ENCODE measurements at regions not wholly inside any gene's neighbourhood (a gene's known extent, or its start where the extent isn't known, plus 50 kb on each side); places are given as distances from the start of the nearest gene placed in this dataset.

DNA sequence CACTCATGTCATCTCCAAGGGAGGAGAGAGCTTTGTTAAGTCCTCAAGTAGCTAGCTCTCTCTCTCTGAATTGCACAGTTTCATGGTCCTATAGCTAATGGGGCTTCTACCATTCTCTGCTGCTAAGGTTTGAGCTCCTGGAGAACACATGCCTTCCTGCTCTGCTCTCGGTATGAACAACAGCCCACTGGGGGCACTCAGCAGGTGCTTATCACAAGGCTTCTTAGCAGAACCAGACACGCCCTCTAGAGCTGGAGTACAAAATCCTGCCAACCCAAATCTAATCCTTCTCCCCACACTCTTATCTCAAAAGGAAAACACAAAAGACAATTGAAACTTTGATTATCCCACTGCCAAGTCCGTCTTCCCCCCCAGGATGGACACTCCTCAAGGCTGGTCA lies 176.5 kb downstream of the HS3ST1 start:
- POLR2A ChIA-PET: no interaction called here
- Histone ChIP-seq H3K9ac (no peak overlapping the region), H3K27ac (ENCODE audit: low read depth in 2 of 2, low read length in 1 of 2) (no peak overlapping the region), H3K36me3 (replicated peaks in 1 of 2; ENCODE audit: control insufficient read depth in 1 of 2, insufficient read depth in 2 of 2, low read length in 1 of 2) (no peaks in the 10 kb centered on the region), H3K27me3 (ENCODE audit: insufficient read depth) (no peaks in the 10 kb centered on the region), H3K4me1 (ENCODE audit: control insufficient read depth in 1 of 2, insufficient read depth in 2 of 2, low read depth in 1 of 2, low read length in 1 of 2) (no peaks in the 10 kb centered on the region), H3K4me3 (ENCODE audit: low read depth in 2 of 2, low read length in 1 of 2) (no peak overlapping the region), H3K79me2 (ENCODE audit: insufficient read depth) (no peaks in the 10 kb centered on the region), H2AFZ (ENCODE audit: low read depth) (no peak overlapping the region), H3K9me3 (no peaks in the 10 kb centered on the region), H3K9me2 (no peaks in the 10 kb centered on the region), H3K4me2 (no peak overlapping the region), H3F3A (replicated peaks; ENCODE audit: insufficient read depth) (no peaks in the 10 kb centered on the region), H4K20me1 (ENCODE audit: insufficient read depth) (no peaks in the 10 kb centered on the region)
- TF ChIP-seq GABPA (IDR thresholded peaks at IDR 0.05; ENCODE audit: low read depth): no peak
- TF ChIP-seq FOXM1 (IDR thresholded peaks at IDR 0.05; ENCODE audit: low read depth): no peak
- TF ChIP-seq RAD21 (IDR thresholded peaks at IDR 0.05; ENCODE audit: low read length): no peak
- TF ChIP-seq NRF1 (IDR thresholded peaks at IDR 0.05; ENCODE audit: low read depth, low read length): no peak
- no peak for TF ChIP-seq MEF2A (IDR thresholded peaks at IDR 0.05; ENCODE audit: borderline replicate concordance, low read depth)
- TF ChIP-seq EP300 (IDR thresholded peaks at IDR 0.05; ENCODE audit: borderline replicate concordance in 1 of 2, low read depth in 1 of 2, low read length in 1 of 2): no peak
- TF ChIP-seq, protein P1, sequence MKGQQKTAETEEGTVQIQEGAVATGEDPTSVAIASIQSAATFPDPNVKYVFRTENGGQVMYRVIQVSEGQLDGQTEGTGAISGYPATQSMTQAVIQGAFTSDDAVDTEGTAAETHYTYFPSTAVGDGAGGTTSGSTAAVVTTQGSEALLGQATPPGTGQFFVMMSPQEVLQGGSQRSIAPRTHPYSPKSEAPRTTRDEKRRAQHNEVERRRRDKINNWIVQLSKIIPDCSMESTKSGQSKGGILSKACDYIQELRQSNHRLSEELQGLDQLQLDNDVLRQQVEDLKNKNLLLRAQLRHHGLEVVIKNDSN (IDR thresholded peaks at IDR 0.05; ENCODE audit: borderline replicate concordance, low read depth): no peak
- no peak for TF ChIP-seq NFIC (IDR thresholded peaks at IDR 0.05; ENCODE audit: borderline replicate concordance)
- no peak for TF ChIP-seq MXI1 (IDR thresholded peaks at IDR 0.05; ENCODE audit: low read depth, low read length)
- TF ChIP-seq, protein P2, sequence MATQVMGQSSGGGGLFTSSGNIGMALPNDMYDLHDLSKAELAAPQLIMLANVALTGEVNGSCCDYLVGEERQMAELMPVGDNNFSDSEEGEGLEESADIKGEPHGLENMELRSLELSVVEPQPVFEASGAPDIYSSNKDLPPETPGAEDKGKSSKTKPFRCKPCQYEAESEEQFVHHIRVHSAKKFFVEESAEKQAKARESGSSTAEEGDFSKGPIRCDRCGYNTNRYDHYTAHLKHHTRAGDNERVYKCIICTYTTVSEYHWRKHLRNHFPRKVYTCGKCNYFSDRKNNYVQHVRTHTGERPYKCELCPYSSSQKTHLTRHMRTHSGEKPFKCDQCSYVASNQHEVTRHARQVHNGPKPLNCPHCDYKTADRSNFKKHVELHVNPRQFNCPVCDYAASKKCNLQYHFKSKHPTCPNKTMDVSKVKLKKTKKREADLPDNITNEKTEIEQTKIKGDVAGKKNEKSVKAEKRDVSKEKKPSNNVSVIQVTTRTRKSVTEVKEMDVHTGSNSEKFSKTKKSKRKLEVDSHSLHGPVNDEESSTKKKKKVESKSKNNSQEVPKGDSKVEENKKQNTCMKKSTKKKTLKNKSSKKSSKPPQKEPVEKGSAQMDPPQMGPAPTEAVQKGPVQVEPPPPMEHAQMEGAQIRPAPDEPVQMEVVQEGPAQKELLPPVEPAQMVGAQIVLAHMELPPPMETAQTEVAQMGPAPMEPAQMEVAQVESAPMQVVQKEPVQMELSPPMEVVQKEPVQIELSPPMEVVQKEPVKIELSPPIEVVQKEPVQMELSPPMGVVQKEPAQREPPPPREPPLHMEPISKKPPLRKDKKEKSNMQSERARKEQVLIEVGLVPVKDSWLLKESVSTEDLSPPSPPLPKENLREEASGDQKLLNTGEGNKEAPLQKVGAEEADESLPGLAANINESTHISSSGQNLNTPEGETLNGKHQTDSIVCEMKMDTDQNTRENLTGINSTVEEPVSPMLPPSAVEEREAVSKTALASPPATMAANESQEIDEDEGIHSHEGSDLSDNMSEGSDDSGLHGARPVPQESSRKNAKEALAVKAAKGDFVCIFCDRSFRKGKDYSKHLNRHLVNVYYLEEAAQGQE (IDR thresholded peaks at IDR 0.05; ENCODE audit: low read depth, low read length): no peak
- TF ChIP-seq CHD2 (IDR thresholded peaks at IDR 0.05; ENCODE audit: low read length, partially characterized antibody): no peak
- TF ChIP-seq ELF1 (IDR thresholded peaks at IDR 0.05): no peak
- 0% methylated on average over 3 of the region's 3 CpGs for WGBS (ENCODE audit: low lambda C conversion rate)
- CTCF ChIA-PET: no interaction called here
- no peak for DNase-seq

DNA sequence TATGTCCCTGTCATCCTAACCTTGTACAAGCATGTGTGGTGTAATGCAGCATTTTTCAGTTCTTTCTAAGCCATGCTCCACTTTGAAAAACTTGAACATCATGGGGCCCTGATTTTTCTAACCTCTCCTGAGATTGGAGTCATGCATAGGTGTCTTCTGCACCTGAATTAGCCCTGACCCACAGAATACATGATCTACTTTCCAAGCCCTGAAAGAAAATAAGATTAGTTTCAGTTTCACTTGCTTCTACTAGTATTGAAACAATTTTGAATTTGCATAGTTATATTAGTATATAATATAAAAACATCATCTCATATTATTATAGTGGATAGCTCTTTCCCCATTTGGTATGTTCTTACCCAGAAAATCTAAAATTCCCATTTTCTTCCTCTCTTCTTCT lies 178.2 kb downstream of the HS3ST1 start:
- H3K4me3 ChIP-seq (ENCODE audit: low read depth in 2 of 2, low read length in 1 of 2): no peak overlapping the region
- H4K20me1 ChIP-seq (ENCODE audit: insufficient read depth): no peaks in the 10 kb centered on the region
- ChIA-PET POLR2A (no interaction called here), CTCF (no interaction called here)
- H3K4me1 ChIP-seq (ENCODE audit: control insufficient read depth in 1 of 2, insufficient read depth in 2 of 2, low read depth in 1 of 2, low read length in 1 of 2): no peaks in the 10 kb centered on the region
- no peaks in the 10 kb centered on the region for H3K27me3 ChIP-seq (ENCODE audit: insufficient read depth)
- H3K9me3 ChIP-seq: no peaks in the 10 kb centered on the region
- H3K36me3 ChIP-seq (replicated peaks in 1 of 2; ENCODE audit: control insufficient read depth in 1 of 2, insufficient read depth in 2 of 2, low read length in 1 of 2): no peaks in the 10 kb centered on the region
- no peak overlapping the region for H3K27ac ChIP-seq (ENCODE audit: low read depth in 2 of 2, low read length in 1 of 2)
- H2AFZ ChIP-seq (ENCODE audit: low read depth): no peak overlapping the region
- DNase-seq: no peak
- H3K4me2 ChIP-seq: no peak overlapping the region
- no peaks in the 10 kb centered on the region for H3K79me2 ChIP-seq (ENCODE audit: insufficient read depth)
- H3K9ac ChIP-seq: no peak overlapping the region
- no peaks in the 10 kb centered on the region for H3F3A ChIP-seq (replicated peaks; ENCODE audit: insufficient read depth)
- H3K9me2 ChIP-seq: no peaks in the 10 kb centered on the region
- no peak for TF ChIP-seq FOXM1 (IDR thresholded peaks at IDR 0.05; ENCODE audit: low read depth)
- TF ChIP-seq, protein P1 (IDR thresholded peaks at IDR 0.05; ENCODE audit: borderline replicate concordance, low read depth): no peak
- no peak for TF ChIP-seq TAF1 (IDR thresholded peaks at IDR 0.05; ENCODE audit: borderline replicate concordance, low read depth, low read length)
- TF ChIP-seq GATA2 (CRISPR knock-in tag; IDR thresholded peaks at IDR 0.05): no peak
- no peak for TF ChIP-seq EP300 (IDR thresholded peaks at IDR 0.05; ENCODE audit: borderline replicate concordance in 1 of 2, low read depth in 1 of 2, low read length in 1 of 2)
- TF ChIP-seq, protein P3, sequence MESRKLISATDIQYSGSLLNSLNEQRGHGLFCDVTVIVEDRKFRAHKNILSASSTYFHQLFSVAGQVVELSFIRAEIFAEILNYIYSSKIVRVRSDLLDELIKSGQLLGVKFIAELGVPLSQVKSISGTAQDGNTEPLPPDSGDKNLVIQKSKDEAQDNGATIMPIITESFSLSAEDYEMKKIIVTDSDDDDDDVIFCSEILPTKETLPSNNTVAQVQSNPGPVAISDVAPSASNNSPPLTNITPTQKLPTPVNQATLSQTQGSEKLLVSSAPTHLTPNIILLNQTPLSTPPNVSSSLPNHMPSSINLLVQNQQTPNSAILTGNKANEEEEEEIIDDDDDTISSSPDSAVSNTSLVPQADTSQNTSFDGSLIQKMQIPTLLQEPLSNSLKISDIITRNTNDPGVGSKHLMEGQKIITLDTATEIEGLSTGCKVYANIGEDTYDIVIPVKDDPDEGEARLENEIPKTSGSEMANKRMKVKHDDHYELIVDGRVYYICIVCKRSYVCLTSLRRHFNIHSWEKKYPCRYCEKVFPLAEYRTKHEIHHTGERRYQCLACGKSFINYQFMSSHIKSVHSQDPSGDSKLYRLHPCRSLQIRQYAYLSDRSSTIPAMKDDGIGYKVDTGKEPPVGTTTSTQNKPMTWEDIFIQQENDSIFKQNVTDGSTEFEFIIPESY (IDR thresholded peaks at IDR 0.05; ENCODE audit: borderline replicate concordance, low read depth): no peak
- no peak for TF ChIP-seq RCOR1 (IDR thresholded peaks at IDR 0.05; ENCODE audit: low read length)
- TF ChIP-seq FOSL2 (IDR thresholded peaks at IDR 0.05; ENCODE audit: borderline replicate concordance, low read depth): no peak
- TF ChIP-seq MXI1 (IDR thresholded peaks at IDR 0.05; ENCODE audit: low read depth, low read length): no peak
- TF ChIP-seq RXRA (IDR thresholded peaks at IDR 0.05; ENCODE audit: borderline replicate concordance, low read depth): no peak
- no peak for TF ChIP-seq EZH2phosphoT487 (IDR thresholded peaks at IDR 0.05; ENCODE audit: borderline replicate concordance, low read depth)
- TF ChIP-seq YY1 (IDR thresholded peaks at IDR 0.05; ENCODE audit: low read depth): no peak
- TF ChIP-seq SIN3A (IDR thresholded peaks at IDR 0.05; ENCODE audit: borderline replicate concordance, low read depth, low read length): no peak
- TF ChIP-seq, protein P4, sequence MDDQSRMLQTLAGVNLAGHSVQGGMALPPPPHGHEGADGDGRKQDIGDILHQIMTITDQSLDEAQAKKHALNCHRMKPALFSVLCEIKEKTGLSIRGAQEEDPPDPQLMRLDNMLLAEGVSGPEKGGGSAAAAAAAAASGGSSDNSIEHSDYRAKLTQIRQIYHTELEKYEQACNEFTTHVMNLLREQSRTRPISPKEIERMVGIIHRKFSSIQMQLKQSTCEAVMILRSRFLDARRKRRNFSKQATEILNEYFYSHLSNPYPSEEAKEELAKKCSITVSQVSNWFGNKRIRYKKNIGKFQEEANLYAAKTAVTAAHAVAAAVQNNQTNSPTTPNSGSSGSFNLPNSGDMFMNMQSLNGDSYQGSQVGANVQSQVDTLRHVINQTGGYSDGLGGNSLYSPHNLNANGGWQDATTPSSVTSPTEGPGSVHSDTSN (IDR thresholded peaks at IDR 0.05): no peak

Measured in SK-N-SH (cell line).